ENCODE measurements at regions not wholly inside any gene's neighbourhood (a gene's known extent, or its start where the extent isn't known, plus 50 kb on each side); places are given as distances from the start of the nearest gene placed in this dataset.

DNA sequence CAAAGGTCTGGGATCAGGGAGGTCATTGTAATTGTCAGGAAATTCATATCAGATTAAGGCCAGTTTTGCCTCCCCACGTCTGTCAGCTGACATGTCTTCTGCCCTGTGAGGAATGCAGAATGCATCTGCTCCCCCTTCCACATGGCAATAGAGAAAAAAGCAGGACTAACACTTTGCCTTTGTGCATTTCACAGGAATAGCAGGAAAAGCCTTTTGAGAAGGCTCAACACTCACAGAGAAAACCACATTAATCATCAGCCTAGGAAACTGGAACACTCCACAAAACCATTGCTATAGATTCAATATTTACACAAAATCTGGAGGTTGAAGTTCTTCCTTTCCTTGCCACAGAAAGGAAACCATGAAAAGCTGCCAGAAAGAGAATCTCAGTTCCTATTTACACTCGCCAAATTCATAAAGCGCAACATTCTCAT, 165.2 kb upstream of the HES1 start:
- no peak overlapping the region for H2AFZ ChIP-seq
- Mint-ChIP-seq H3K4me1 (peaks cover 56% of the 10 kb centered on the region), H3K9me3 (no peaks in the 10 kb centered on the region), H3K4me3 (no peak overlapping the region), H3K27me3 (ENCODE audit: insufficient read depth, low read depth, poor library complexity) (peaks cover 10% of the 10 kb centered on the region), H3K36me3 (ENCODE audit: low read depth) (no peaks in the 10 kb centered on the region), H3K27ac (no peak overlapping the region)
- peaks cover 29% of the 10 kb centered on the region for H3K4me1 ChIP-seq (ENCODE audit: insufficient read depth)
- no peak overlapping the region for H3K4me3 ChIP-seq
- no peak for DNase-seq (ENCODE audit: low spot score)
- ATAC-seq: no peak
- no peaks in the 10 kb centered on the region for H4K20me1 ChIP-seq (replicated peaks; ENCODE audit: insufficient read depth)
- H3K9me2 ChIP-seq (ENCODE audit: insufficient read depth): no peaks in the 10 kb centered on the region
- no peaks in the 10 kb centered on the region for H3F3A ChIP-seq (replicated peaks; ENCODE audit: low read depth)
- TF ChIP-seq, protein P1, sequence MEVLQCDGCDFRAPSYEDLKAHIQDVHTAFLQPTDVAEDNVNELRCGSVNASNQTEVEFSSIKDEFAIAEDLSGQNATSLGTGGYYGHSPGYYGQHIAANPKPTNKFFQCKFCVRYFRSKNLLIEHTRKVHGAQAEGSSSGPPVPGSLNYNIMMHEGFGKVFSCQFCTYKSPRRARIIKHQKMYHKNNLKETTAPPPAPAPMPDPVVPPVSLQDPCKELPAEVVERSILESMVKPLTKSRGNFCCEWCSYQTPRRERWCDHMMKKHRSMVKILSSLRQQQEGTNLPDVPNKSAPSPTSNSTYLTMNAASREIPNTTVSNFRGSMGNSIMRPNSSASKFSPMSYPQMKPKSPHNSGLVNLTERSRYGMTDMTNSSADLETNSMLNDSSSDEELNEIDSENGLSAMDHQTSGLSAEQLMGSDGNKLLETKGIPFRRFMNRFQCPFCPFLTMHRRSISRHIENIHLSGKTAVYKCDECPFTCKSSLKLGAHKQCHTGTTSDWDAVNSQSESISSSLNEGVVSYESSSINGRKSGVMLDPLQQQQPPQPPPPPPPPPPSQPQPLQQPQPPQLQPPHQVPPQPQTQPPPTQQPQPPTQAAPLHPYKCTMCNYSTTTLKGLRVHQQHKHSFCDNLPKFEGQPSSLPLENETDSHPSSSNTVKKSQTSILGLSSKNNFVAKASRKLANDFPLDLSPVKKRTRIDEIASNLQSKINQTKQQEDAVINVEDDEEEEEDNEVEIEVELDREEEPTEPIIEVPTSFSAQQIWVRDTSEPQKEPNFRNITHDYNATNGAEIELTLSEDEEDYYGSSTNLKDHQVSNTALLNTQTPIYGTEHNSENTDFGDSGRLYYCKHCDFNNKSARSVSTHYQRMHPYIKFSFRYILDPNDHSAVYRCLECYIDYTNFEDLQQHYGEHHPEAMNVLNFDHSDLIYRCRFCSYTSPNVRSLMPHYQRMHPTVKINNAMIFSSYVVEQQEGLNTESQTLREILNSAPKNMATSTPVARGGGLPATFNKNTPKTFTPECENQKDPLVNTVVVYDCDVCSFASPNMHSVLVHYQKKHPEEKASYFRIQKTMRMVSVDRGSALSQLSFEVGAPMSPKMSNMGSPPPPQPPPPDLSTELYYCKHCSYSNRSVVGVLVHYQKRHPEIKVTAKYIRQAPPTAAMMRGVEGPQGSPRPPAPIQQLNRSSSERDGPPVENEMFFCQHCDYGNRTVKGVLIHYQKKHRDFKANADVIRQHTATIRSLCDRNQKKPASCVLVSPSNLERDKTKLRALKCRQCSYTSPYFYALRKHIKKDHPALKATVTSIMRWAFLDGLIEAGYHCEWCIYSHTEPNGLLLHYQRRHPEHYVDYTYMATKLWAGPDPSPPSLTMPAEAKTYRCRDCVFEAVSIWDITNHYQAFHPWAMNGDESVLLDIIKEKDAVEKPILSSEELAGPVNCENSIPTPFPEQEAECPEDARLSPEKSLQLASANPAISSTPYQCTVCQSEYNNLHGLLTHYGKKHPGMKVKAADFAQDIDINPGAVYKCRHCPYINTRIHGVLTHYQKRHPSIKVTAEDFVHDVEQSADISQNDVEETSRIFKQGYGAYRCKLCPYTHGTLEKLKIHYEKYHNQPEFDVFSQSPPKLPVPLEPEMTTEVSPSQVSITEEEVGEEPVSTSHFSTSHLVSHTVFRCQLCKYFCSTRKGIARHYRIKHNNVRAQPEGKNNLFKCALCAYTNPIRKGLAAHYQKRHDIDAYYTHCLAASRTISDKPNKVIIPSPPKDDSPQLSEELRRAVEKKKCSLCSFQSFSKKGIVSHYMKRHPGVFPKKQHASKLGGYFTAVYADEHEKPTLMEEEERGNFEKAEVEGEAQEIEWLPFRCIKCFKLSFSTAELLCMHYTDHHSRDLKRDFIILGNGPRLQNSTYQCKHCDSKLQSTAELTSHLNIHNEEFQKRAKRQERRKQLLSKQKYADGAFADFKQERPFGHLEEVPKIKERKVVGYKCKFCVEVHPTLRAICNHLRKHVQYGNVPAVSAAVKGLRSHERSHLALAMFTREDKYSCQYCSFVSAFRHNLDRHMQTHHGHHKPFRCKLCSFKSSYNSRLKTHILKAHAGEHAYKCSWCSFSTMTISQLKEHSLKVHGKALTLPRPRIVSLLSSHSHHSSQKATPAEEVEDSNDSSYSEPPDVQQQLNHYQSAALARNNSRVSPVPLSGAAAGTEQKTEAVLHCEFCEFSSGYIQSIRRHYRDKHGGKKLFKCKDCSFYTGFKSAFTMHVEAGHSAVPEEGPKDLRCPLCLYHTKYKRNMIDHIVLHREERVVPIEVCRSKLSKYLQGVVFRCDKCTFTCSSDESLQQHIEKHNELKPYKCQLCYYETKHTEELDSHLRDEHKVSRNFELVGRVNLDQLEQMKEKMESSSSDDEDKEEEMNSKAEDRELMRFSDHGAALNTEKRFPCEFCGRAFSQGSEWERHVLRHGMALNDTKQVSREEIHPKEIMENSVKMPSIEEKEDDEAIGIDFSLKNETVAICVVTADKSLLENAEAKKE (CRISPR knock-in tag; IDR thresholded peaks at IDR 0.05): no peak
- no peak for TF ChIP-seq REST (IDR thresholded peaks at IDR 0.05; ENCODE audit: unreplicated experiment)
- no peak for TF ChIP-seq NANOG (IDR thresholded peaks at IDR 0.05; ENCODE audit: borderline replicate concordance)
- no peak for TF ChIP-seq JUNB (IDR thresholded peaks at IDR 0.05; ENCODE audit: unreplicated experiment)
- no peak for TF ChIP-seq ZNF331 (CRISPR knock-in tag; IDR thresholded peaks at IDR 0.05; ENCODE audit: low read depth)
- TF ChIP-seq CREB1 (CRISPR knock-in tag; IDR thresholded peaks at IDR 0.05; ENCODE audit: low read depth): no peak
- TF ChIP-seq, protein P2, sequence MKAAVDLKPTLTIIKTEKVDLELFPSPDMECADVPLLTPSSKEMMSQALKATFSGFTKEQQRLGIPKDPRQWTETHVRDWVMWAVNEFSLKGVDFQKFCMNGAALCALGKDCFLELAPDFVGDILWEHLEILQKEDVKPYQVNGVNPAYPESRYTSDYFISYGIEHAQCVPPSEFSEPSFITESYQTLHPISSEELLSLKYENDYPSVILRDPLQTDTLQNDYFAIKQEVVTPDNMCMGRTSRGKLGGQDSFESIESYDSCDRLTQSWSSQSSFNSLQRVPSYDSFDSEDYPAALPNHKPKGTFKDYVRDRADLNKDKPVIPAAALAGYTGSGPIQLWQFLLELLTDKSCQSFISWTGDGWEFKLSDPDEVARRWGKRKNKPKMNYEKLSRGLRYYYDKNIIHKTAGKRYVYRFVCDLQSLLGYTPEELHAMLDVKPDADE (IDR thresholded peaks at IDR 0.05): no peak
- TF ChIP-seq ZNF114 (CRISPR knock-in tag; IDR thresholded peaks at IDR 0.05): no peak
- no peak for TF ChIP-seq EZH2 (IDR thresholded peaks at IDR 0.05; ENCODE audit: low read depth, unreplicated experiment)
- TF ChIP-seq STAT1 (IDR thresholded peaks at IDR 0.05; ENCODE audit: unreplicated experiment): no peak
- no peak for TF ChIP-seq POLR2AphosphoS5 (IDR thresholded peaks at IDR 0.05; ENCODE audit: low read depth)
- no peak for TF ChIP-seq EZH2phosphoT487 (IDR thresholded peaks at IDR 0.05; ENCODE audit: unreplicated experiment)
- no peak for TF ChIP-seq CTCF (conservative IDR thresholded peaks at IDR 0.05; ENCODE audit: low read depth in 2 of 2)
- H3K27me3 ChIP-seq (ENCODE audit: insufficient read depth): peaks cover 6% of the 10 kb centered on the region; the same call in 1 of the 2 replicates
- no peak overlapping the region for H3K4me2 ChIP-seq
- no peak overlapping the region for H3K27ac ChIP-seq (ENCODE audit: low read depth)
- no peaks in the 10 kb centered on the region for H3K36me3 ChIP-seq (ENCODE audit: insufficient read depth)
- no peaks in the 10 kb centered on the region for H3K79me2 ChIP-seq (replicated peaks; ENCODE audit: insufficient read depth)
